ENCODE measurements at regions not wholly inside any gene's neighbourhood (a gene's known extent, or its start where the extent isn't known, plus 50 kb on each side); places are given as distances from the start of the nearest gene placed in this dataset.
A peak's percentile ranks its signal among the peaks of the same experiment; 100 is the strongest.

GRCh38 chr21:43287111-43287760 lies 118.4 kb downstream of the CRYAA start:
- Histone ChIP-seq H2AK5ac (ENCODE audit: low read depth, low read length) (peak overlapping the region; percentile 8; the same call in 1 of the 2 replicates), H3K4me2 (ENCODE audit: insufficient read depth in 1 of 2, low read depth in 2 of 2, low read length in 2 of 2) (no peak overlapping the region), H3K36me3 (ENCODE audit: control insufficient read depth in 2 of 4, insufficient read depth in 4 of 4, low read length in 3 of 4) (no peaks in the 10 kb centered on the region), H4K5ac (ENCODE audit: insufficient read length, low read depth, low read length) (no peak overlapping the region), H3K27ac (ENCODE audit: low read depth, low read length) (no peak overlapping the region), H3K23me2 (ENCODE audit: low read depth, low read length) (peaks cover 10% of the 10 kb centered on the region; the same call in 1 of the 2 replicates), H3K4me3 (ENCODE audit: extremely low read depth in 1 of 4, insufficient read depth in 2 of 4, low read depth in 3 of 4, low read length in 4 of 4) (no peak overlapping the region), H3K9me3 (ENCODE audit: insufficient read depth in 2 of 2, low read depth in 1 of 2, low read length in 1 of 2) (no peaks in the 10 kb centered on the region), H2BK120ac (replicated peaks; ENCODE audit: low read depth, low read length) (no peak overlapping the region), H2BK12ac (ENCODE audit: low read depth, low read length) (no peak overlapping the region), H3K79me1 (ENCODE audit: low read depth, low read length) (no peaks in the 10 kb centered on the region), H2BK5ac (ENCODE audit: low read depth, low read length) (no peak overlapping the region), H3K79me2 (ENCODE audit: control insufficient read depth in 1 of 2, insufficient read depth in 2 of 2, low read length in 2 of 2) (no peaks in the 10 kb centered on the region), H3K23ac (ENCODE audit: insufficient read length) (no peak overlapping the region), H2BK20ac (ENCODE audit: low read length) (no peak overlapping the region), H3K4ac (replicated peaks; ENCODE audit: insufficient read length, low read depth, low read length) (no peak overlapping the region), H3K9ac (replicated peaks in 1 of 4; ENCODE audit: extremely low read depth in 1 of 4, low read depth in 3 of 4, low read length in 3 of 4) (no peak overlapping the region), H3K56ac (replicated peaks; ENCODE audit: insufficient read length, low read depth, low read length) (no peak overlapping the region), H4K8ac (ENCODE audit: extremely low read depth, insufficient read depth, low read length) (no peak overlapping the region; the same call in 1 of the 2 replicates), H3K4me1 (replicated peaks in 1 of 4; ENCODE audit: control insufficient read depth in 3 of 4, insufficient read depth in 4 of 4, low read length in 3 of 4) (no peaks in the 10 kb centered on the region), H4K91ac (replicated peaks; ENCODE audit: insufficient read length, low read length) (no peak overlapping the region), H4K20me1 (replicated peaks in 1 of 2; ENCODE audit: control insufficient read depth in 1 of 2, insufficient read depth in 2 of 2, low read length in 2 of 2) (no peaks in the 10 kb centered on the region), H3K18ac (ENCODE audit: extremely low read depth, low read length) (no peak overlapping the region), H3K14ac (ENCODE audit: insufficient read length) (no peak overlapping the region), H2BK15ac (ENCODE audit: low read length) (no peak overlapping the region), H3K27me3 (replicated peaks in 1 of 4; ENCODE audit: control insufficient read depth in 3 of 4, extremely low read depth in 1 of 4, insufficient read depth in 3 of 4, low read length in 3 of 4) (no peaks in the 10 kb centered on the region), H2AFZ (ENCODE audit: low read length) (no peak overlapping the region)
- ChIA-PET POLR2A (ENCODE audit: partially characterized antibody) (interaction anchor here (1.0 kb wide), 1 partner anchor 9 kb away, joined by 5 read pairs; no protein-coding TSS in a partner anchor), CTCF (ENCODE audit: partially characterized antibody) (interaction anchor here (2.1 kb wide), 1 partner anchor 9 kb away, joined by 4 read pairs; no protein-coding TSS in a partner anchor)
- DNase-seq (ENCODE audit: low read depth in 1 of 2, low spot score in 2 of 2) = no peak
- TF ChIP-seq RXRA (IDR thresholded peaks at IDR 0.05; ENCODE audit: insufficient read depth, low read depth, low read length) = no peak
- no peak for TF ChIP-seq SIRT6 (IDR thresholded peaks at IDR 0.05; ENCODE audit: low read length)
- TF ChIP-seq EZH2 (IDR thresholded peaks at IDR 0.05; ENCODE audit: low read depth, low read length, severe bottlenecking) = no peak
- TF ChIP-seq SP4 (IDR thresholded peaks at IDR 0.05; ENCODE audit: low read length) = no peak
- no peak for TF ChIP-seq KDM4A (IDR thresholded peaks at IDR 0.05; ENCODE audit: low read depth, low read length, severe bottlenecking)
- TF ChIP-seq CBX5 (IDR thresholded peaks at IDR 0.05; ENCODE audit: low read depth, low read length) = no peak
- TF ChIP-seq SIN3A (conservative IDR thresholded peaks at IDR 0.05 in 1 of 2, IDR thresholded peaks at IDR 0.05 in 1 of 2; ENCODE audit: low read depth in 1 of 2, low read length in 2 of 2) = no peak
- no peak for TF ChIP-seq EP300 (IDR thresholded peaks at IDR 0.05; ENCODE audit: borderline replicate concordance in 1 of 2, low read depth in 2 of 2, low read length in 2 of 2)
- no peak for TF ChIP-seq EGR1 (IDR thresholded peaks at IDR 0.05; ENCODE audit: borderline replicate concordance, low read depth, low read length)
- no peak for TF ChIP-seq KDM5A (IDR thresholded peaks at IDR 0.05; ENCODE audit: low read length)
- TF ChIP-seq NANOG (IDR thresholded peaks at IDR 0.05; ENCODE audit: insufficient read depth, low read depth, low read length, poor library complexity, severe bottlenecking) = no peak
- TF ChIP-seq POU5F1 (IDR thresholded peaks at IDR 0.05; ENCODE audit: low read depth, low read length) = no peak
- 95% methylated on average over 19 of the region's 19 CpGs; no CpG with 5 or more reads in 1 of the 2 experiments for WGBS, 2 experiments (ENCODE audit: extremely low coverage in 1 of 2, insufficient coverage in 1 of 2, insufficient read length in 1 of 2, insufficient replicate concordance in 2 of 2, low coverage in 1 of 2, low lambda C conversion rate in 2 of 2, missing lambda C conversion rate in 1 of 2)
- no peak for FAIRE-seq

Measured in H1 (cell line).